ENCODE measurements at regions not wholly inside any gene's neighbourhood (a gene's known extent, or its start where the extent isn't known, plus 50 kb on each side); places are given as distances from the start of the nearest gene placed in this dataset.
A peak's percentile ranks its signal among the peaks of the same experiment; 100 is the strongest.

DNA sequence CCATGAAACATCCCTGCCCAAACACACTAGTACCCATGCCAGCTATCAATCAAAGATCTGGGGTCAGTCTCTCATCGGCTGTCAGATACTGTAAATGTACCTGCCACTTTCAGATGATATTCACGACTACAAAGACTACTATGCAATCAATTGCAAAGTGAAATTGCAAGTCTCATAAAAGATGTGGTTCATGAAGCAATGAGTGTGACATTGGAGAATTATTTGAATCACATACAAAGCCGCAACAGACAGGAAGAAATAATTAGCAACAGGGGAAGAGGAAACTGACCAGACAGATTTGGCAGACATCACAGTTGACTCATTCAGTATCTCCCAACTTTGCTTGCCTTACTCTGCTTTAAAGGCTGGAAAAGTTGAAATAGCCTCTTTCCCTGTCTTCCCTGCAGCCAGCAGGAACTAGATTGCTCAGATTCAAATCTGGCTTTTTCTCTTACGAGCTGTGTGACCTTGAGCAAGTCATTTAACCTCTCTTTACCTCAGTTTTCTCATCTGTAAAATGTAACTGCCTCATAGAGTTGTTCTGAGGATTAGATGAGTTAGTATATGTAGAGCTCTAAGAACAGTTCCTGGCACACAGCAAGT lies 95.7 kb upstream of the C3orf80 start:
- Histone ChIP-seq H3K4me1 (ENCODE audit: low read depth) (no peaks in the 10 kb centered on the region), H3K27ac (no peak overlapping the region), H3K4me3 (no peak overlapping the region), H3K9me3 (ENCODE audit: low read depth) (no peaks in the 10 kb centered on the region), H3K36me3 (no peaks in the 10 kb centered on the region), H3K27me3 (no peaks in the 10 kb centered on the region)
- TF ChIP-seq, protein P1, sequence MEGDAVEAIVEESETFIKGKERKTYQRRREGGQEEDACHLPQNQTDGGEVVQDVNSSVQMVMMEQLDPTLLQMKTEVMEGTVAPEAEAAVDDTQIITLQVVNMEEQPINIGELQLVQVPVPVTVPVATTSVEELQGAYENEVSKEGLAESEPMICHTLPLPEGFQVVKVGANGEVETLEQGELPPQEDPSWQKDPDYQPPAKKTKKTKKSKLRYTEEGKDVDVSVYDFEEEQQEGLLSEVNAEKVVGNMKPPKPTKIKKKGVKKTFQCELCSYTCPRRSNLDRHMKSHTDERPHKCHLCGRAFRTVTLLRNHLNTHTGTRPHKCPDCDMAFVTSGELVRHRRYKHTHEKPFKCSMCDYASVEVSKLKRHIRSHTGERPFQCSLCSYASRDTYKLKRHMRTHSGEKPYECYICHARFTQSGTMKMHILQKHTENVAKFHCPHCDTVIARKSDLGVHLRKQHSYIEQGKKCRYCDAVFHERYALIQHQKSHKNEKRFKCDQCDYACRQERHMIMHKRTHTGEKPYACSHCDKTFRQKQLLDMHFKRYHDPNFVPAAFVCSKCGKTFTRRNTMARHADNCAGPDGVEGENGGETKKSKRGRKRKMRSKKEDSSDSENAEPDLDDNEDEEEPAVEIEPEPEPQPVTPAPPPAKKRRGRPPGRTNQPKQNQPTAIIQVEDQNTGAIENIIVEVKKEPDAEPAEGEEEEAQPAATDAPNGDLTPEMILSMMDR (IDR thresholded peaks at IDR 0.05; ENCODE audit: low read depth, low read length) = no peak
- DNase-seq (ENCODE audit: low read depth in 1 of 2, low spot score in 1 of 2) = peak in 1 of 2 donors; percentile 96

DNA sequence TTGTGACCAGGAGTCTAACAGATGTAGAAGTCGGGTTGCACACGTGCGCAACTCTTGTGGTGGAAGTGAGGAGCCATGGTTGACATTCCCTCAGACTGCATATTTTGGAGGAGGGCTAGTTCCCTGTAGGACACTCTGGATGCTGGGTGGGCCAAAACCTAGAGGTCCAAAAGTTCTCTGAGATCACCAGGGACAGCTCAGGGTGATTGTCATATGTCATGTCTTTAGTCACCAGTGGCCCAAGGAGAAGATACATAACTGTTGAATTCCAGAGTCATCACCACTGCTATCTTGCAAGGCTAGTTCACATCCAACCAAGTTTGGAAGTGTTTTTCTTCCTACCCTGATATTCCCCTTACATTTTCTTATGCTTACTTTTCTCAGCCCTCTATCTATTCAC lies 95.2 kb upstream of the C3orf80 start:
- no peaks in the 10 kb centered on the region for H3K27me3 ChIP-seq
- H3K4me1 ChIP-seq (ENCODE audit: low read depth) = no peaks in the 10 kb centered on the region
- TF ChIP-seq, protein P1 (IDR thresholded peaks at IDR 0.05; ENCODE audit: low read depth, low read length) = no peak
- no peak overlapping the region for H3K27ac ChIP-seq
- H3K4me3 ChIP-seq = no peak overlapping the region
- no peaks in the 10 kb centered on the region for H3K36me3 ChIP-seq
- DNase-seq (ENCODE audit: low read depth in 1 of 2, low spot score in 1 of 2) = no peak
- H3K9me3 ChIP-seq (ENCODE audit: low read depth) = no peaks in the 10 kb centered on the region

DNA sequence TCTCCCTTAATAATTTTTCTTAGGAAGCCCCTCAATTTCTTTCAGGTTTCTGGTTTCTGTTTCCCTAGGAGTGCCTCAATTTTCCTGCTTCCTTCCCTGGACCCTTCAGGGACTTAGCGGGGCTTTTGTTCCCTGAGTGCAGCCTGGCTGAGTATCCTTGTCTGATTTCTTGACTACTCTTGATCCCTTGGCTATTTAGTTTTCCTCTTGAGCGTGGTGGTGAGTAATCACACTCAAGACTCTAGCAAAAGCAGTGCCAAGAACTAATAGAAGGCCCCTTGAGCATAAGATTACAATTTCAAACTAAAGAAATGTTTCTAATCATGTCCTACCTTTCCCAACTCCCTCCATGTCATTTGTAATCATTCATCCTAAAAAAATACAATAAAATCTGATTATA lies 94.3 kb upstream of the C3orf80 start:
- H3K27me3 ChIP-seq = no peaks in the 10 kb centered on the region
- no peaks in the 10 kb centered on the region for H3K36me3 ChIP-seq
- peak in 1 of 2 donors; percentile 67 for DNase-seq (ENCODE audit: low read depth in 1 of 2, low spot score in 1 of 2)
- H3K9me3 ChIP-seq (ENCODE audit: low read depth) = no peaks in the 10 kb centered on the region
- TF ChIP-seq, protein P1 (IDR thresholded peaks at IDR 0.05; ENCODE audit: low read depth, low read length) = no peak
- H3K4me1 ChIP-seq (ENCODE audit: low read depth) = no peaks in the 10 kb centered on the region
- no peak overlapping the region for H3K4me3 ChIP-seq
- H3K27ac ChIP-seq = no peak overlapping the region

- Histone ChIP-seq H3K27me3 (no peaks in the 10 kb centered on the region), H3K4me1 (ENCODE audit: low read depth) (no peaks in the 10 kb centered on the region), H3K4me3 (no peak overlapping the region), H3K9me3 (ENCODE audit: low read depth) (no peaks in the 10 kb centered on the region), H3K27ac (no peak overlapping the region), H3K36me3 (no peaks in the 10 kb centered on the region)
- no peak for DNase-seq (ENCODE audit: low read depth in 1 of 2, low spot score in 1 of 2)
- TF ChIP-seq, protein P1 (IDR thresholded peaks at IDR 0.05; ENCODE audit: low read depth, low read length) = no peak
These were observed 93.0 kb upstream of the C3orf80 start for GRCh38 chr3:160132226-160132625.

GRCh38 chr3:160133757-160134156 lies 91.5 kb upstream of the C3orf80 start:
- TF ChIP-seq, protein P1 (IDR thresholded peaks at IDR 0.05; ENCODE audit: low read depth, low read length) = peak; percentile 24
- Histone ChIP-seq H3K27me3 (no peaks in the 10 kb centered on the region), H3K4me1 (ENCODE audit: low read depth) (no peaks in the 10 kb centered on the region), H3K4me3 (no peak overlapping the region), H3K27ac (no peak overlapping the region), H3K9me3 (ENCODE audit: low read depth) (no peaks in the 10 kb centered on the region), H3K36me3 (no peaks in the 10 kb centered on the region)
- peak in 1 of 2 donors; percentile 27 for DNase-seq (ENCODE audit: low read depth in 1 of 2, low spot score in 1 of 2)

Measured in cardiac muscle cell (in vitro differentiated cells and primary cell).